CD8-positive, alpha-beta memory T cell (primary cell): ENCODE measurements at regions not wholly inside any gene's neighbourhood (a gene's known extent, or its start where the extent isn't known, plus 50 kb on each side); places are given as distances from the start of the nearest gene placed in this dataset.
A peak's percentile ranks its signal among the peaks of the same experiment; 100 is the strongest.

ENCODE experiments used
- CTCF ChIA-PET: fragments of 350-600 bp; sonication (Branson Sonifier 250); formaldehyde crosslinking; loops from one replicate; lab custom pipeline; 2021; ENCODE audit warnings: antibody characterized with exemption; lab: Charles Lee
- POLR2A ChIA-PET: fragments of 350-600 bp; sonication (Branson Sonifier 250); formaldehyde crosslinking; loops from one replicate; lab custom pipeline; 2021; ENCODE audit warnings: antibody characterized with exemption; lab: Charles Lee
- DNase-seq, 5 donors: peaks; one replicate each; pipeline versions ENCODE4 v3.0.0 to v3.0.0-alpha.2; 2020 to 2022; ENCODE audit warnings: mixed read lengths in 1 of 5
- H3K27ac ChIP-seq: one replicate; pipeline ENCODE4 v1.7.0; 2013; ENCODE audit warnings: low read depth, mild to moderate bottlenecking, low read length, moderate library complexity
- H3K27me3 ChIP-seq: 2 replicates; pipeline ENCODE4 v1.7.0; 2013; ENCODE audit warnings: low read length, mild to moderate bottlenecking; ENCODE audit not compliant: insufficient read depth, poor library complexity, severe bottlenecking
- H3K36me3 ChIP-seq: 2 replicates; pipeline ENCODE4 v1.7.0; 2013; ENCODE audit warnings: mild to moderate bottlenecking, low read length, moderate library complexity; ENCODE audit not compliant: insufficient read depth
- H3K4me1 ChIP-seq: 2 replicates; pipeline ENCODE4 v1.7.0; 2013; ENCODE audit warnings: mild to moderate bottlenecking, low read length, moderate library complexity; ENCODE audit not compliant: insufficient read depth
- H3K4me3 ChIP-seq: 2 replicates; pipeline ENCODE4 v1.7.0; 2013; ENCODE audit warnings: mild to moderate bottlenecking, low read length
- H3K9me3 ChIP-seq: 2 replicates; pipeline ENCODE4 v1.7.0; 2013; ENCODE audit warnings: mild to moderate bottlenecking, low read length
- H3K27ac Mint-ChIP-seq, 8 donors: one replicate each; pipeline ENCODE4 v1.8.0; 2020 to 2021; ENCODE audit warnings: mixed read lengths in 8 of 8, mild to moderate bottlenecking in 6 of 8, inconsistent platforms in 3 of 8, moderate library complexity in 3 of 8
- H3K27me3 Mint-ChIP-seq, 2 donors: one replicate each; pipeline ENCODE4 v1.8.0; 2020 to 2021; ENCODE audit warnings: mixed read lengths in 2 of 2, mild to moderate bottlenecking in 1 of 2, moderate library complexity in 1 of 2
- H3K36me3 Mint-ChIP-seq, 3 donors: one replicate each; pipeline ENCODE4 v1.8.0; 2020 to 2021; ENCODE audit warnings: mixed read lengths in 3 of 3, inconsistent platforms in 1 of 3, mild to moderate bottlenecking in 1 of 3
- H3K4me1 Mint-ChIP-seq, 3 donors: one replicate each; pipeline ENCODE4 v1.8.0; 2020 to 2021; ENCODE audit warnings: mixed read lengths in 3 of 3, inconsistent platforms in 1 of 3, mild to moderate bottlenecking in 1 of 3
- H3K4me3 Mint-ChIP-seq, 7 donors: one replicate each; pipeline ENCODE4 v1.8.0; 2020 to 2021; ENCODE audit warnings: mixed read lengths in 7 of 7, mild to moderate bottlenecking in 6 of 7, moderate library complexity in 4 of 7, inconsistent platforms in 2 of 7
- H3K9me3 Mint-ChIP-seq, 5 donors: one replicate each; pipeline ENCODE4 v1.8.0; 2020 to 2022; ENCODE audit warnings: mixed read lengths in 5 of 5, mild to moderate bottlenecking in 3 of 5, moderate library complexity in 2 of 5, inconsistent platforms in 1 of 5

- no peaks in the 10 kb centered on the region for H3K9me3 Mint-ChIP-seq
- ChIA-PET POLR2A (no interaction called here), CTCF (no interaction called here)
- no peaks in the 10 kb centered on the region for H3K27me3 Mint-ChIP-seq
- Histone ChIP-seq H3K27ac (no peak overlapping the region), H3K4me1 (no peaks in the 10 kb centered on the region), H3K4me3 (no peak overlapping the region), H3K36me3 (no peaks in the 10 kb centered on the region), H3K9me3 (no peaks in the 10 kb centered on the region), H3K27me3 (no peaks in the 10 kb centered on the region)
- H3K36me3 Mint-ChIP-seq: no peaks in the 10 kb centered on the region
- H3K4me1 Mint-ChIP-seq: no peaks in the 10 kb centered on the region
- H3K4me3 Mint-ChIP-seq: no peak overlapping the region
- no peak overlapping the region for H3K27ac Mint-ChIP-seq
- DNase-seq: no peak
These were observed 319.9 kb downstream of the TMEM121 start for GRCh38 chr14:105846312-105846711.

- H3K4me1 ChIP-seq: no peaks in the 10 kb centered on the region
- no peaks in the 10 kb centered on the region for H3K9me3 ChIP-seq
- H3K27ac Mint-ChIP-seq: no peak overlapping the region
- H3K36me3 Mint-ChIP-seq: no peaks in the 10 kb centered on the region
- H3K27me3 Mint-ChIP-seq: no peaks in the 10 kb centered on the region
- ChIA-PET POLR2A (no interaction called here), CTCF (no interaction called here)
- no peaks in the 10 kb centered on the region for H3K36me3 ChIP-seq
- no peak overlapping the region for H3K4me3 Mint-ChIP-seq
- no peaks in the 10 kb centered on the region for H3K4me1 Mint-ChIP-seq
- H3K4me3 ChIP-seq: no peak overlapping the region
- no peak overlapping the region for H3K27ac ChIP-seq
- H3K27me3 ChIP-seq: no peaks in the 10 kb centered on the region
- no peak for DNase-seq
- H3K9me3 Mint-ChIP-seq: no peaks in the 10 kb centered on the region
These were observed 321.0 kb downstream of the TMEM121 start for GRCh38 chr14:105847400-105847799.

GRCh38 chr14:105848570-105848969, 322.2 kb downstream of the TMEM121 start:
- Mint-ChIP-seq H3K27ac (peak overlapping the region in 1 of 8 donors; percentile 3), H3K27me3 (no peaks in the 10 kb centered on the region), H3K4me3 (no peak overlapping the region), H3K4me1 (peaks cover 3 to 4% (median 3%) of the 10 kb centered on the region in 3 donors), H3K36me3 (peaks cover 0 to 2% (median 2%) of the 10 kb centered on the region in 3 donors), H3K9me3 (no peaks in the 10 kb centered on the region)
- ChIA-PET POLR2A (no interaction called here), CTCF (no interaction called here)
- DNase-seq: no peak
- Histone ChIP-seq H3K36me3 (no peaks in the 10 kb centered on the region), H3K27ac (no peak overlapping the region), H3K4me3 (no peak overlapping the region), H3K4me1 (no peaks in the 10 kb centered on the region), H3K27me3 (no peaks in the 10 kb centered on the region), H3K9me3 (no peaks in the 10 kb centered on the region)

GRCh38 chr14:105849933-105850626, 323.7 kb downstream of the TMEM121 start:
- Histone ChIP-seq H3K27me3 (no peaks in the 10 kb centered on the region), H3K4me1 (peaks cover 2% of the 10 kb centered on the region), H3K9me3 (no peaks in the 10 kb centered on the region), H3K36me3 (no peaks in the 10 kb centered on the region), H3K27ac (no peak overlapping the region), H3K4me3 (no peak overlapping the region)
- no peaks in the 10 kb centered on the region for H3K27me3 Mint-ChIP-seq
- no peak overlapping the region for H3K4me3 Mint-ChIP-seq
- no peaks in the 10 kb centered on the region for H3K9me3 Mint-ChIP-seq
- DNase-seq: no peak
- ChIA-PET POLR2A (no interaction called here), CTCF (no interaction called here)
- H3K27ac Mint-ChIP-seq: no peak overlapping the region
- peaks cover 0 to 5% (median 3%) of the 10 kb centered on the region in 3 donors for H3K36me3 Mint-ChIP-seq
- peaks cover 9 to 19% (median 10%) of the 10 kb centered on the region in 3 donors for H3K4me1 Mint-ChIP-seq

- Histone ChIP-seq H3K36me3 (no peaks in the 10 kb centered on the region), H3K4me1 (peaks cover 11% of the 10 kb centered on the region), H3K9me3 (no peaks in the 10 kb centered on the region), H3K4me3 (no peak overlapping the region), H3K27me3 (no peaks in the 10 kb centered on the region), H3K27ac (no peak overlapping the region)
- DNase-seq: peak in 1 of 5 donors; percentile 28
- Mint-ChIP-seq H3K27me3 (no peaks in the 10 kb centered on the region), H3K4me3 (no peak overlapping the region), H3K4me1 (peaks cover 10 to 28% (median 13%) of the 10 kb centered on the region in 3 donors), H3K36me3 (peaks cover 0 to 5% (median 3%) of the 10 kb centered on the region in 3 donors), H3K27ac (no peak overlapping the region), H3K9me3 (no peaks in the 10 kb centered on the region)
- POLR2A ChIA-PET: no interaction called here
- CTCF ChIA-PET: no interaction called here
These were observed 324.6 kb downstream of the TMEM121 start for GRCh38 chr14:105850853-105851581.

- POLR2A ChIA-PET: no interaction called here
- H3K27me3 ChIP-seq: no peaks in the 10 kb centered on the region
- peak in 1 of 5 donors; percentile 30 for DNase-seq
- no peak overlapping the region for H3K4me3 ChIP-seq
- CTCF ChIA-PET: no interaction called here
- Mint-ChIP-seq H3K9me3 (no peaks in the 10 kb centered on the region), H3K4me3 (no peak overlapping the region), H3K36me3 (peaks cover 0 to 5% (median 3%) of the 10 kb centered on the region in 3 donors), H3K27ac (no peak overlapping the region), H3K27me3 (no peaks in the 10 kb centered on the region), H3K4me1 (peaks cover 13 to 36% (median 17%) of the 10 kb centered on the region in 3 donors)
- H3K27ac ChIP-seq: no peak overlapping the region
- H3K36me3 ChIP-seq: no peaks in the 10 kb centered on the region
- H3K4me1 ChIP-seq: peaks cover 19% of the 10 kb centered on the region
- no peaks in the 10 kb centered on the region for H3K9me3 ChIP-seq
These were observed 325.5 kb downstream of the TMEM121 start for GRCh38 chr14:105851716-105852377.

- Histone ChIP-seq H3K4me3 (no peak overlapping the region), H3K9me3 (no peaks in the 10 kb centered on the region), H3K4me1 (peaks cover 24% of the 10 kb centered on the region), H3K27ac (no peak overlapping the region), H3K27me3 (no peaks in the 10 kb centered on the region), H3K36me3 (no peaks in the 10 kb centered on the region)
- no peak overlapping the region for H3K4me3 Mint-ChIP-seq
- ChIA-PET POLR2A (no interaction called here), CTCF (no interaction called here)
- peaks cover 18 to 42% (median 20%) of the 10 kb centered on the region in 3 donors for H3K4me1 Mint-ChIP-seq
- H3K27me3 Mint-ChIP-seq: no peaks in the 10 kb centered on the region
- peak in 1 of 5 donors; percentile 30 for DNase-seq
- no peak overlapping the region for H3K27ac Mint-ChIP-seq
- no peaks in the 10 kb centered on the region for H3K9me3 Mint-ChIP-seq
- peaks cover 0 to 5% (median 3%) of the 10 kb centered on the region in 3 donors for H3K36me3 Mint-ChIP-seq
These were observed 326.1 kb downstream of the TMEM121 start for GRCh38 chr14:105852378-105853088.
